Suprapubic skin (tissue), 3 donors: ENCODE measurements at regions not wholly inside any gene's neighbourhood (a gene's known extent, or its start where the extent isn't known, plus 50 kb on each side); places are given as distances from the start of the nearest gene placed in this dataset.

Source experiments
- POLR2A ChIP-seq, 2 donors: fragments of 450-650 bp; IDR thresholded peaks; one replicate each; pipeline ENCODE4 v1.6.1; 2017; ENCODE audit warnings: antibody characterized with exemption in 2 of 2, mild to moderate bottlenecking in 2 of 2, moderate library complexity in 2 of 2
- TF ChIP-seq, protein P1 (sequence below), 2 donors: fragments of 200-600 bp in 1 of 2; fragments of 450-650 bp in 1 of 2; sonication (generic) in 1 of 2; IDR thresholded peaks; one replicate each; pipeline ENCODE4 v1.5.1; 2016 to 2019; ENCODE audit warnings: antibody characterized with exemption in 2 of 2, mild to moderate bottlenecking in 1 of 2, moderate library complexity in 1 of 2

DNA sequence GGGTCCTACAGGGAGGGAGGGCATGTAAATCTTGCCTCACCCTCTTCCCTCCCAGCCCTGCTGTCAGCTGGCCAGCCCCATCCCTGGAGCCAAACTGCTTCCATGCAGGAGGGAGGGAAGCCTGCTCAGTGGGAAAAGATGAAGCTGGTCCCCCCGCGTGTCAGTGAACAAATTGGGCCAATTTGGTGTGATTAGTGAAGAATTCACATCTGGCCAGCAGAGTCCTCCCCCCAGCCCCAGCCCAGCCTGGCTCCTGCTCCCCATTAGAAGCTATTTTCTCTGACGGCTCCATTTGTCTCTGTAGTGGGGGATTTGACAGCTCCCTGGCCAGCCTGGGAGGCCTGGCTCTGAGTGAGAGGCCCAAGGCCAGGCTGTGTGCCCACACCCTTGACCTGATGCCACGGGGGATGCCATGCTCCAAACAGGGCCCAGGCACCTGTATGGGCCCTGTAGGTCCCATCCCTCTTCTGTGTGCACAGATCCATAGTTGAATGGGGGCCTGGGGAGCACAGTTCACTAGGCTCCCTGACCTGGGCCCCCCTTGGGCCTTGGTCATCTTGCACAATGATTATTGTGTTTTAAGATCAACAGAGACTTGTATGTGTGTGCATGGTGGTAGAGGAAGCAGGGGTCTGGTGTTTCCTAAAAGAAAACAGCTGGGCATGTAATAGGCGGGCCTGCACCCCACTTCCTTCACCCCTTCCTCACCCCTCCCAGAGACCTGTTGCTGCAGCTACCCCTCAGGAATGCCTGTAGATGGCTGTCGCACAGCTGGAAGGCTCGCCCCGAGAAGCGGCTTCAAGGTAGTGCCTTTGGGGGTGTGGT is 50.7 kb upstream of the TAC4 start:
- TF ChIP-seq, protein P1, sequence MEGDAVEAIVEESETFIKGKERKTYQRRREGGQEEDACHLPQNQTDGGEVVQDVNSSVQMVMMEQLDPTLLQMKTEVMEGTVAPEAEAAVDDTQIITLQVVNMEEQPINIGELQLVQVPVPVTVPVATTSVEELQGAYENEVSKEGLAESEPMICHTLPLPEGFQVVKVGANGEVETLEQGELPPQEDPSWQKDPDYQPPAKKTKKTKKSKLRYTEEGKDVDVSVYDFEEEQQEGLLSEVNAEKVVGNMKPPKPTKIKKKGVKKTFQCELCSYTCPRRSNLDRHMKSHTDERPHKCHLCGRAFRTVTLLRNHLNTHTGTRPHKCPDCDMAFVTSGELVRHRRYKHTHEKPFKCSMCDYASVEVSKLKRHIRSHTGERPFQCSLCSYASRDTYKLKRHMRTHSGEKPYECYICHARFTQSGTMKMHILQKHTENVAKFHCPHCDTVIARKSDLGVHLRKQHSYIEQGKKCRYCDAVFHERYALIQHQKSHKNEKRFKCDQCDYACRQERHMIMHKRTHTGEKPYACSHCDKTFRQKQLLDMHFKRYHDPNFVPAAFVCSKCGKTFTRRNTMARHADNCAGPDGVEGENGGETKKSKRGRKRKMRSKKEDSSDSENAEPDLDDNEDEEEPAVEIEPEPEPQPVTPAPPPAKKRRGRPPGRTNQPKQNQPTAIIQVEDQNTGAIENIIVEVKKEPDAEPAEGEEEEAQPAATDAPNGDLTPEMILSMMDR (IDR thresholded peaks at IDR 0.05): no peak
- no peak for TF ChIP-seq POLR2A (IDR thresholded peaks at IDR 0.05)
